ENCODE measurements at regions not wholly inside any gene's neighbourhood (a gene's known extent, or its start where the extent isn't known, plus 50 kb on each side); places are given as distances from the start of the nearest gene placed in this dataset.

- FAIRE-seq, result no peak
- no peaks in the 10 kb centered on the region for H3K79me2 ChIP-seq (ENCODE audit: control insufficient read depth, insufficient read depth, low read length)
Observed at GRCh38 chr9:126160854-126161329, 165.7 kb upstream of the MVB12B start.

More at GRCh38 chr9:126160854-126161329, 165.7 kb upstream of the MVB12B start:
- 0% methylated on average over 1 of the region's 1 CpG for WGBS (ENCODE audit: insufficient coverage, insufficient replicate concordance, low lambda C conversion rate, missing lambda C conversion rate)
- H3K4me2 ChIP-seq (ENCODE audit: control insufficient read depth, insufficient read depth), result no peak overlapping the region
- ATAC-seq (no peak), DNase-seq (ENCODE audit: low read depth, low spot score) (no peak)
- H3K4me3 ChIP-seq, result no peak overlapping the region
- ChIA-PET CTCF (no interaction called here), POLR2A (no interaction called here), RAD21 (ENCODE audit: unreplicated experiment) (no interaction called here), SMC1A (ENCODE audit: uncharacterized antibody, unreplicated experiment) (no interaction called here)
- no peaks in the 10 kb centered on the region for H3K4me1 ChIP-seq (ENCODE audit: control insufficient read depth, insufficient read depth, low read length)
- H3K9me3 ChIP-seq (replicated peaks; ENCODE audit: control insufficient read depth, insufficient read depth, low read length), result no peaks in the 10 kb centered on the region
- no peaks in the 10 kb centered on the region for H4K20me1 ChIP-seq (ENCODE audit: control insufficient read depth, insufficient read depth)
- in situ Hi-C loops (cut with MboI) (no loop called here), intact Hi-C loops (cut with micrococcal nuclease; ENCODE audit: unreplicated experiment) (no loop called here)
- TF ChIP-seq RBBP5 (conservative IDR thresholded peaks at IDR 0.05) (no peak), SREBF1 (IDR thresholded peaks at IDR 0.05; ENCODE audit: low read length) (no peak), SIN3A (IDR thresholded peaks at IDR 0.05; ENCODE audit: low read depth, low read length) (no peak), RCOR1 (conservative IDR thresholded peaks at IDR 0.05; ENCODE audit: low read depth, low read length) (no peak), JUND (IDR thresholded peaks at IDR 0.05; ENCODE audit: low read depth, low read length) (no peak), BRCA1 (IDR thresholded peaks at IDR 0.05; ENCODE audit: low read depth, low read length) (no peak), BCLAF1 (IDR thresholded peaks at IDR 0.05) (no peak), NRF1 (conservative IDR thresholded peaks at IDR 0.05; ENCODE audit: low read depth, low read length) (no peak), RAD51 (IDR thresholded peaks at IDR 0.05) (no peak), BMI1 (IDR thresholded peaks at IDR 0.05; ENCODE audit: borderline replicate concordance) (no peak), PKNOX1 (IDR thresholded peaks at IDR 0.05) (no peak), SRF (IDR thresholded peaks at IDR 0.05; ENCODE audit: low read depth in 2 of 2, low read length in 2 of 2) (no peak), CREM (IDR thresholded peaks at IDR 0.05; ENCODE audit: low read depth) (no peak)
- H3K36me3 ChIP-seq (ENCODE audit: control insufficient read depth in 2 of 2, insufficient read depth in 2 of 2, low read length in 1 of 2), result no peaks in the 10 kb centered on the region
- H3K9ac ChIP-seq (ENCODE audit: control insufficient read depth, insufficient read depth, low read length), result no peak overlapping the region
- no peak overlapping the region for H2AFZ ChIP-seq (ENCODE audit: control insufficient read depth, low read depth, low read length)
- BruUV-seq (replicated peaks), result no TSS peak
- H3K27ac ChIP-seq (ENCODE audit: control insufficient read depth, insufficient read depth), result no peak overlapping the region
- H3K27me3 ChIP-seq (replicated peaks in 1 of 2; ENCODE audit: control insufficient read depth in 2 of 2, insufficient read depth in 2 of 2, low read length in 1 of 2), result peaks cover 0 to 2% of the 10 kb centered on the region in 2 experiments; a peak in 1 of 4 replicates

Measured in GM12878 (cell line).